PC-9 (cell line): ENCODE measurements at regions not wholly inside any gene's neighbourhood (a gene's known extent, or its start where the extent isn't known, plus 50 kb on each side); places are given as distances from the start of the nearest gene placed in this dataset.

ENCODE experiments used
- BruUV-seq: library from RNA; stranded (reverse); fragments of 400-500 nt; replicated peaks from 2 replicates; lab custom pipeline; 2021; lab: Mats Ljungman, UMichigan
- CTCF ChIA-PET: fragments of 300-600 bp; sonication (Branson Sonifier 250); formaldehyde crosslinking; loops from one replicate; lab custom pipeline; 2022; ENCODE audit warnings: antibody characterized with exemption; lab: Charles Lee
- POLR2A ChIA-PET: fragments of 300-600 bp; sonication (Branson Sonifier 250); formaldehyde crosslinking; loops from one replicate; lab custom pipeline; 2022; ENCODE audit warnings: antibody characterized with exemption; ENCODE audit not compliant: unreplicated experiment; lab: Charles Lee
- DNase-seq, 2 experiments: peaks; one replicate each; pipeline versions ENCODE4 v3.0.0 to v3.0.0-alpha.2; 2015 to 2022; ENCODE audit warnings: mixed read lengths in 1 of 2
- H2AFZ ChIP-seq: fragments of 200-600 bp; sonication (generic); 2 replicates; pipeline ENCODE4 v1.8.1; 2017; ENCODE audit warnings: antibody characterized with exemption
- H3F3A ChIP-seq: fragments of 200-600 bp; sonication (generic); 2 replicates; pipeline ENCODE4 v1.8.1; 2017; ENCODE audit warnings: antibody characterized with exemption, mild to moderate bottlenecking, low read depth; ENCODE audit not compliant: insufficient read depth
- H3K27ac ChIP-seq: fragments of 200-600 bp; sonication (generic); 2 replicates; pipeline ENCODE4 v1.6.1; 2016; ENCODE audit warnings: mixed run types
- H3K27me3 ChIP-seq: fragments of 200-600 bp; sonication (generic); 2 replicates; pipeline ENCODE4 v1.6.1; 2016; ENCODE audit warnings: low read depth, mixed run types; ENCODE audit not compliant: insufficient read depth
- H3K36me3 ChIP-seq: fragments of 200-600 bp; sonication (generic); 2 replicates; pipeline ENCODE4 v1.6.1; 2016; ENCODE audit warnings: low read depth, mixed run types
- H3K4me1 ChIP-seq: fragments of 200-600 bp; sonication (generic); replicated peaks from 2 replicates; pipeline ENCODE4 v1.6.1; 2016; ENCODE audit warnings: mixed run types; ENCODE audit not compliant: insufficient read depth
- H3K4me2 ChIP-seq: fragments of 200-600 bp; sonication (generic); 2 replicates; pipeline ENCODE4 v1.6.1; 2017; ENCODE audit warnings: mixed run types
- H3K4me3 ChIP-seq: fragments of 200-600 bp; sonication (generic); 2 replicates; pipeline ENCODE4 v1.6.1; 2016; ENCODE audit warnings: mixed run types
- H3K79me2 ChIP-seq: fragments of 200-600 bp; sonication (generic); 2 replicates; pipeline ENCODE4 v1.6.1; 2017; ENCODE audit warnings: low read depth, mixed run types
- H3K9me2 ChIP-seq: fragments of 200-600 bp; sonication (generic); 2 replicates; pipeline ENCODE4 v1.8.1; 2017; ENCODE audit warnings: mild to moderate bottlenecking; ENCODE audit not compliant: insufficient read depth
- H3K9me3 ChIP-seq: fragments of 200-600 bp; sonication (generic); 2 replicates; pipeline ENCODE4 v1.8.1; 2016; ENCODE audit warnings: low read depth; ENCODE audit not compliant: insufficient read depth
- H4K20me1 ChIP-seq: fragments of 200-600 bp; sonication (generic); 2 replicates; pipeline ENCODE4 v1.8.1; 2017; ENCODE audit not compliant: insufficient read depth
- EZH2 ChIP-seq: fragments of 200-600 bp; sonication (generic); IDR thresholded peaks from 2 replicates; pipeline ENCODE4 v1.8.0; 2017; ENCODE audit warnings: antibody characterized with exemption, low read depth
- intact Hi-C: fragments of 100-400 bp; cut with micrococcal nuclease; formaldehyde crosslinking; loops from one replicate; pipeline ENCODE4 v1.10.0; 2022; ENCODE audit not compliant: unreplicated experiment
- TF ChIP-seq, protein P1 (sequence below): fragments of 200-600 bp; sonication (generic); conservative IDR thresholded peaks from 2 replicates; pipeline ENCODE4 v1.6.1; 2017; ENCODE audit warnings: mixed run types, antibody characterized with exemption, mild to moderate bottlenecking, moderate library complexity

GRCh38 chr2:205932861-205933260, 153.1 kb downstream of the INO80D start:
- H3K79me2 ChIP-seq: no peaks in the 10 kb centered on the region
- no peak overlapping the region for H3K4me2 ChIP-seq
- no TSS peak for BruUV-seq
- no peaks in the 10 kb centered on the region for H3K27me3 ChIP-seq
- no peak for DNase-seq
- H2AFZ ChIP-seq: no peak overlapping the region
- ChIA-PET CTCF (no interaction called here), POLR2A (no interaction called here)
- TF ChIP-seq, protein P1, sequence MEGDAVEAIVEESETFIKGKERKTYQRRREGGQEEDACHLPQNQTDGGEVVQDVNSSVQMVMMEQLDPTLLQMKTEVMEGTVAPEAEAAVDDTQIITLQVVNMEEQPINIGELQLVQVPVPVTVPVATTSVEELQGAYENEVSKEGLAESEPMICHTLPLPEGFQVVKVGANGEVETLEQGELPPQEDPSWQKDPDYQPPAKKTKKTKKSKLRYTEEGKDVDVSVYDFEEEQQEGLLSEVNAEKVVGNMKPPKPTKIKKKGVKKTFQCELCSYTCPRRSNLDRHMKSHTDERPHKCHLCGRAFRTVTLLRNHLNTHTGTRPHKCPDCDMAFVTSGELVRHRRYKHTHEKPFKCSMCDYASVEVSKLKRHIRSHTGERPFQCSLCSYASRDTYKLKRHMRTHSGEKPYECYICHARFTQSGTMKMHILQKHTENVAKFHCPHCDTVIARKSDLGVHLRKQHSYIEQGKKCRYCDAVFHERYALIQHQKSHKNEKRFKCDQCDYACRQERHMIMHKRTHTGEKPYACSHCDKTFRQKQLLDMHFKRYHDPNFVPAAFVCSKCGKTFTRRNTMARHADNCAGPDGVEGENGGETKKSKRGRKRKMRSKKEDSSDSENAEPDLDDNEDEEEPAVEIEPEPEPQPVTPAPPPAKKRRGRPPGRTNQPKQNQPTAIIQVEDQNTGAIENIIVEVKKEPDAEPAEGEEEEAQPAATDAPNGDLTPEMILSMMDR: no peak
- TF ChIP-seq EZH2: no peak
- H3F3A ChIP-seq: no peaks in the 10 kb centered on the region
- intact Hi-C loops: no loop called here
- H3K36me3 ChIP-seq: no peaks in the 10 kb centered on the region
- H3K4me1 ChIP-seq: no peaks in the 10 kb centered on the region
- H3K4me3 ChIP-seq: no peak overlapping the region
- no peaks in the 10 kb centered on the region for H3K9me2 ChIP-seq
- no peaks in the 10 kb centered on the region for H4K20me1 ChIP-seq
- H3K9me3 ChIP-seq: no peaks in the 10 kb centered on the region
- H3K27ac ChIP-seq: no peak overlapping the region

DNA sequence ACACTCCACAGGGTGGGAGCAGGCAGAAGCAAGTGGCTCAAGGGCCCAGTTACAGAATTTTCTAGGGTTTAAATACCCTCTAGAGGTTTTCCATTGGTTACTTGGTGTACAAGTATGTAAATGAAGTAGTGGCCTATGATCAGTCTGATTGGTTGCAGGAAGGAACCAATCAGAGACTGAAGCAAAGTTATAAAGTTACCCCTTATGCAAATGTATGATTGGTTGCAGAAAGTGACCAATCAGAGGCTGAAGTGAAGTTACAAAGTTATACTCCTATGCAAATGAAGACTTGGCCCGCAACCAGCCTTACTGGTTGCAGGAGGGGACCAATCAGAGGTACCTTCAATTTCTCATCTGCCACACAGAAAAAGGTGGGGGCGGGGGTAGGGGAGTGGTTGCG, 154.6 kb downstream of the INO80D start:
- H2AFZ ChIP-seq: no peak overlapping the region
- H3K4me2 ChIP-seq: no peak overlapping the region
- CTCF ChIA-PET: interaction anchor here (0.8 kb wide), 1 partner anchor 256 kb away, joined by 4 read pairs; no protein-coding TSS in a partner anchor

DNA sequence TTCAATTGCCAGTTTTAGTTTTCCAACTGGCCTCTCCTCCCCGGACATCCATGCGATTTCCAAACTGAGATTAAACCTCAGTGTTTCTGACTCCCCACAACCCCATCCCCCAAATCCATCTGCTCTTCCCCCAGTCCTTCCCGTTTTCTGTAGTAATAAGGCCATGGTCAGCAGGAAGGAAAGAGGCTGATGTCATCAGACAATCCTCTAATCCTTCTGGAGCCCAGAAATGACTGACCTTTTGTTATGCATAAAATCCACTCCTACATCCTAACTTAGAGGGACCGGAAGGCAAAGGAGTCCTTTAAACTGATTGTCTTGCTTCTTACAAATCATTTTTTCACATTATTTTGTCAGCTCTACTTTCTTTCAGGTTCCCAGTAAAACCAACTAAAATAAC, 155.8 kb downstream of the INO80D start:
- Histone ChIP-seq H2AFZ (no peak overlapping the region), H3K9me2 (no peaks in the 10 kb centered on the region), H3F3A (no peaks in the 10 kb centered on the region), H4K20me1 (no peaks in the 10 kb centered on the region), H3K4me1 (0 out of 2 replicates have a peak, but pooled peaks cover 4% of the 10 kb centered on the region), H3K27ac (no peak overlapping the region), H3K4me3 (no peak overlapping the region), H3K36me3 (no peaks in the 10 kb centered on the region), H3K79me2 (no peaks in the 10 kb centered on the region), H3K4me2 (no peak overlapping the region), H3K9me3 (no peaks in the 10 kb centered on the region), H3K27me3 (peaks cover 12% of the 10 kb centered on the region)
- ChIA-PET POLR2A (no interaction called here), CTCF (interaction anchor here (0.6 kb wide), 1 partner anchor 556 kb away, joined by 8 read pairs; no protein-coding TSS in a partner anchor)
- intact Hi-C loops: no loop called here
- no TSS peak for BruUV-seq
- no peak for DNase-seq
- TF ChIP-seq, protein P1: no peak
- no peak for TF ChIP-seq EZH2

More for the DNA sequence above, 154.6 kb downstream of the INO80D start:
- POLR2A ChIA-PET: no interaction called here
- TF ChIP-seq, protein P1: no peak
- TF ChIP-seq EZH2: no peak
- no peaks in the 10 kb centered on the region for H3K9me3 ChIP-seq
- no peak overlapping the region for H3K27ac ChIP-seq
- H3K4me1 ChIP-seq: no peaks in the 10 kb centered on the region
- intact Hi-C loops: no loop called here
- no peak for DNase-seq
- H3K79me2 ChIP-seq: no peaks in the 10 kb centered on the region
- no TSS peak for BruUV-seq
- no peaks in the 10 kb centered on the region for H3K36me3 ChIP-seq
- peaks cover 8% of the 10 kb centered on the region; the same call in 1 of the 2 replicates for H3K27me3 ChIP-seq
- H3F3A ChIP-seq: no peaks in the 10 kb centered on the region
- no peaks in the 10 kb centered on the region for H4K20me1 ChIP-seq
- no peaks in the 10 kb centered on the region for H3K9me2 ChIP-seq
- H3K4me3 ChIP-seq: no peak overlapping the region
